ENCODE measurements at regions not wholly inside any gene's neighbourhood (a gene's known extent, or its start where the extent isn't known, plus 50 kb on each side); places are given as distances from the start of the nearest gene placed in this dataset.

DNA sequence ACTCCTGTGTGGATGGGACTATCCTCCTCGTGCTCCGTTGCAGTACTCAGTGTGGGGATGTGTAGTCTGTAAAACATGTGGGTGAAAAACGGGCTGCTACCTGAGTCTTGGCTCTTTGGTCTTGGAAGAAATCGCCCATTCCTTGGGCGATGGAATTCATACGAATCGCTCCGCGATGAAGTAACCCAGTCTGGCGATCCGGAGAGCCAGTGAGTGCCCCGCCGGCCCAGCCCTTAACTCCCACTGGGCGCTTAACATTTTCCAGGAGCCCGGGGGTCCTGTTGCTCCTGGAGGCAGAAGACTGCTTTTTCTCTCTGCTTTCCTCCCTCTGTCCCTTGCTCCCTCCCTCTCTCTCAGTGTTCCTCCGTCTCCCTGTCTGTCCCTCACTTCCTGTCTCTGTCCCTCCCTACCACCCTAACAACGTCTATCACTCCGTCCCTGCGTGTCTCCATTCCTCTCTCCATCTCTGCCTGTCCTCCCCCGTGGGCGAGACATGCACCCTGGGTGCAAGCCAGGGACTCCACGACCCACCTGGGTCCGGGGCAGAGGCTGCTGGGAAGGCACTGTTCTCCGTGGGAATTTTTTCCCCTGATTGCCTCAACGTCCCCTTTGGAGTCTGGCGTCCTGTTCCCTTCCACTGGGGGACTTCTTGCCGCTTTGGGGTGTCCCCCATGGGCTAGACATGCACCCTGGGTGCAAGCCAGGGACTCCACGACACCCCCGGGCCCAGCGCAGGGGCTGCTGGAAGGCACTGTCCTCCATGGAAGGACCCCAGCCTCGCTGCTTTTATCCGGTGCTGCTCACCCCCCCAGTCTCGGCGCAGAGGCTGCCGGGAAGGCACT is 188.6 kb downstream of the ALG10 start:
- no peak overlapping the region for H3K4me3 ChIP-seq (ENCODE audit: low read depth in 1 of 3, low read length in 3 of 3)
- FAIRE-seq (no peak), DNase-seq (no peak)
- peaks cover 0 to 84% of the 10 kb centered on the region in 2 donors for H3K9me3 ChIP-seq (ENCODE audit: control insufficient read depth in 2 of 2, insufficient read depth in 1 of 2, low read depth in 1 of 2, low read length in 1 of 2)
- H3K27me3 ChIP-seq (ENCODE audit: control insufficient read depth in 3 of 3, insufficient read depth in 3 of 3, low read length in 3 of 3), result no peaks in the 10 kb centered on the region
- H3K36me3 ChIP-seq (ENCODE audit: control insufficient read depth in 3 of 3, insufficient read depth in 2 of 3, low read depth in 1 of 3, low read length in 3 of 3), result no peaks in the 10 kb centered on the region
- H3K4me1 ChIP-seq (ENCODE audit: control insufficient read depth in 3 of 3, insufficient read depth in 2 of 3, low read depth in 1 of 3, low read length in 2 of 3), result no peaks in the 10 kb centered on the region
- 85 to 90% (median 86%) methylated on average over 35 of the region's 35 CpGs for WGBS, 3 donors
- no peak overlapping the region for H3K27ac ChIP-seq (ENCODE audit: low read depth in 1 of 3, low read length in 2 of 3)

DNA sequence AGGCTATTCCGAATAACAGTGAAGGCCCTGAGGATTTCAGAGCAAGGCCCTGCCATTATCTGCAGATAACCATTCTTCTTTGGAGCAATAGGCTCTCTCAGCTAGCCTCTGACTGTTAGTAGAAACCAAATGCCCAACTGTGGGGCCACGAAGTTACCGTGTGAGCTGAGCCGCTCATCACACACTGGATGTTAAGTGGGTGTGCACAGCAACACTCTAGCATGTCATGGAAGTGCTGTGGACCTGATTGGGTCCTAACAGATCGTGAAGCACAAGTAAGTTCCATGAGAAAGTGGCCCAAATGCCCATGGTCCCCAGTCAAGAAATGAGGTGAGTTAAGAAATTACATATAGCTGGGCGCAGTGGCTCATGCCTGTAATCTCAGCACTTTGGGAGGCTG is 190.4 kb downstream of the ALG10 start:
- H3K4me3 ChIP-seq (ENCODE audit: low read depth in 1 of 3, low read length in 3 of 3), result no peak overlapping the region
- H3K27ac ChIP-seq (ENCODE audit: low read depth in 1 of 3, low read length in 2 of 3), result no peak overlapping the region
- peaks cover 0 to 74% of the 10 kb centered on the region in 2 donors for H3K9me3 ChIP-seq (ENCODE audit: control insufficient read depth in 2 of 2, insufficient read depth in 1 of 2, low read depth in 1 of 2, low read length in 1 of 2)
- no peak for FAIRE-seq
- 80 to 83% (median 80%) methylated on average over 6 of the region's 6 CpGs for WGBS, 3 donors
- no peaks in the 10 kb centered on the region for H3K27me3 ChIP-seq (ENCODE audit: control insufficient read depth in 3 of 3, insufficient read depth in 3 of 3, low read length in 3 of 3)
- H3K36me3 ChIP-seq (ENCODE audit: control insufficient read depth in 3 of 3, insufficient read depth in 2 of 3, low read depth in 1 of 3, low read length in 3 of 3), result no peaks in the 10 kb centered on the region
- no peak for DNase-seq
- H3K4me1 ChIP-seq (ENCODE audit: control insufficient read depth in 3 of 3, insufficient read depth in 2 of 3, low read depth in 1 of 3, low read length in 2 of 3), result no peaks in the 10 kb centered on the region

DNA sequence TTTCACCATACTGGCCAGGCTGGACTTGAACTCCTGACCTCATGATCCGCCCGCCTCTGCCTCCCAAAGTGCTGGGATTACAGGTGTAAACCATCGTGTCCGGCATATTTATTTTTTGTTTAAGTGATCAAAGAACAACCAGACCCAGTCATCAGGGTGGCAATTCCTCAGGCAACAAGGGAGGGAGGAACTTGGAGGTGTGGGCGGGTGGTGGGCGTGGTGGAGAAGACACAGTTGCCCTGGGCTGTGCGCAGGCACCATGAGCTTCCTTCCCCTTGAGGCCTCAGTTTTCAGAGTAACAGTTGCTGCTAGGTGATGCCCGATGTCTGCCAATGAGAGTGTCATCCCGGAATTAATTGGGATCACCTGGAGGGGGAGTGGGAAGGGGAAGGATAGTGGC is 191.7 kb downstream of the ALG10 start:
- Histone ChIP-seq H3K36me3 (ENCODE audit: control insufficient read depth in 3 of 3, insufficient read depth in 2 of 3, low read depth in 1 of 3, low read length in 3 of 3) (no peaks in the 10 kb centered on the region), H3K4me1 (ENCODE audit: control insufficient read depth in 3 of 3, insufficient read depth in 2 of 3, low read depth in 1 of 3, low read length in 2 of 3) (no peaks in the 10 kb centered on the region), H3K4me3 (ENCODE audit: low read depth in 1 of 3, low read length in 3 of 3) (no peak overlapping the region), H3K27me3 (ENCODE audit: control insufficient read depth in 3 of 3, insufficient read depth in 3 of 3, low read length in 3 of 3) (no peaks in the 10 kb centered on the region), H3K9me3 (ENCODE audit: control insufficient read depth in 2 of 2, insufficient read depth in 1 of 2, low read depth in 1 of 2, low read length in 1 of 2) (peaks cover 0 to 68% of the 10 kb centered on the region in 2 donors), H3K27ac (ENCODE audit: low read depth in 1 of 3, low read length in 2 of 3) (no peak overlapping the region)
- DNase-seq (no peak), FAIRE-seq (no peak)
- WGBS, 3 donors, result 87 to 90% (median 89%) methylated on average over 9 of the region's 9 CpGs

DNA sequence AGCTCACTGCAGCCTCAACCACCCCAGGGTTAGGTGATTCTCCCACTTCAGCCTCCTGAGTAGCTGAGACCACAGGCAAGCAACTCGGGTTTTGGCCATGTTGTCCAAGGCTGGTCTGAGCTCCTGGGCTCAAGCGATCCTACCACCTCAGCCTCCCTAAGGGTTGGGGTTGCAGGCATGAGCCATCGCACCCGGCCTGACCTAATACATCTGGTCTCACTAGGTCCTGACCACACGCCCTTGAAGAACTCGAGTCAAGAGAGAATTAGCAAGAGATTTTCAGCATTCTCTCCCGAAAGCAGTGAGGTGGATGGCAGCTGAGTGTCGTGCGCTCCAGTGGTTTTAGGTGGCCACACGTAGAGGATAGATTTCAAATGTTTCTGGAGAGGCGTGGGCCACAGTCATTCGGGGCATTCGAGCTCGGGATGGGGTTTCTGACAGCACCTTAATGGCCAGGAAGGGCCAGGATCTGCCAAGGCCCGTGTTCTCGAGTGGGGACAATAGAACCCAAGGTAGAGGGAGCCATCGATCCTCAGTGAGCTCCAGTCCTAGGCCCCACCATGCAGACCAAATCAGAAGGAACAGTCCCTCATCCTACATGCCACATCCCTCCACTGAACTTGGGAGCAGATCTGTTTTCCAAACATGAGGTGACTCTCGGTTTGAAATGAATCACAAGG is 193.1 kb downstream of the ALG10 start:
- DNase-seq (no peak), FAIRE-seq (no peak)
- Histone ChIP-seq H3K4me1 (ENCODE audit: control insufficient read depth in 3 of 3, insufficient read depth in 2 of 3, low read depth in 1 of 3, low read length in 2 of 3) (no peaks in the 10 kb centered on the region), H3K36me3 (ENCODE audit: control insufficient read depth in 3 of 3, insufficient read depth in 2 of 3, low read depth in 1 of 3, low read length in 3 of 3) (no peaks in the 10 kb centered on the region), H3K9me3 (ENCODE audit: control insufficient read depth in 2 of 2, insufficient read depth in 1 of 2, low read depth in 1 of 2, low read length in 1 of 2) (peaks cover 0 to 65% of the 10 kb centered on the region in 2 donors), H3K27ac (ENCODE audit: low read depth in 1 of 3, low read length in 2 of 3) (no peak overlapping the region), H3K4me3 (ENCODE audit: low read depth in 1 of 3, low read length in 3 of 3) (no peak overlapping the region), H3K27me3 (ENCODE audit: control insufficient read depth in 3 of 3, insufficient read depth in 3 of 3, low read length in 3 of 3) (no peaks in the 10 kb centered on the region)
- 85 to 88% (median 88%) methylated on average over 18 of the region's 18 CpGs for whole genome bisulfite sequencing, 3 donors

DNA sequence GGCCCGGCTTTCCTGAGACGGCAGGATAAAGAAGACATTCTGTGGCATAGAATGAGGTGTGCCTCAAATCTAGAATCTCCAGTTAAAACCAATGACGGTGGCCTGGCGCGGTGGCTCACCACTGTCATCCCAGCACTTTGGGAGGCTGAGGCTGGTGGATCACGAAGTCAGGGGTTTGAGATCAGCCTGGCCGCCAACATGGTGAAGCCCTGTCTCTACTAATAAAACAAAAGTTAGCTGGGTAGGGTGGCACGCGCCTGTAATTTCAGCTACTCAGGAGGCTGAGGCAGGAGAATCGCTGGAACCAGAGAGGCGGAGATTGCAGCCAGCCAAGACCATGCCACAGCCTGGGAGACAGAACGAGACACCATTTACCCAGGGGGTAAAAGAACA is 193.6 kb downstream of the ALG10 start:
- H3K4me1 ChIP-seq (ENCODE audit: control insufficient read depth in 3 of 3, insufficient read depth in 2 of 3, low read depth in 1 of 3, low read length in 2 of 3), result no peaks in the 10 kb centered on the region
- H3K9me3 ChIP-seq (ENCODE audit: control insufficient read depth in 2 of 2, insufficient read depth in 1 of 2, low read depth in 1 of 2, low read length in 1 of 2), result peaks cover 0 to 60% of the 10 kb centered on the region in 2 donors
- DNase-seq, result no peak
- H3K36me3 ChIP-seq (ENCODE audit: control insufficient read depth in 3 of 3, insufficient read depth in 2 of 3, low read depth in 1 of 3, low read length in 3 of 3), result no peaks in the 10 kb centered on the region
- WGBS, 3 donors, result 91 to 98% (median 92%) methylated on average over 12 of the region's 12 CpGs
- no peak overlapping the region for H3K4me3 ChIP-seq (ENCODE audit: low read depth in 1 of 3, low read length in 3 of 3)
- no peak overlapping the region for H3K27ac ChIP-seq (ENCODE audit: low read depth in 1 of 3, low read length in 2 of 3)
- no peak for FAIRE-seq
- H3K27me3 ChIP-seq (ENCODE audit: control insufficient read depth in 3 of 3, insufficient read depth in 3 of 3, low read length in 3 of 3), result no peaks in the 10 kb centered on the region

DNA sequence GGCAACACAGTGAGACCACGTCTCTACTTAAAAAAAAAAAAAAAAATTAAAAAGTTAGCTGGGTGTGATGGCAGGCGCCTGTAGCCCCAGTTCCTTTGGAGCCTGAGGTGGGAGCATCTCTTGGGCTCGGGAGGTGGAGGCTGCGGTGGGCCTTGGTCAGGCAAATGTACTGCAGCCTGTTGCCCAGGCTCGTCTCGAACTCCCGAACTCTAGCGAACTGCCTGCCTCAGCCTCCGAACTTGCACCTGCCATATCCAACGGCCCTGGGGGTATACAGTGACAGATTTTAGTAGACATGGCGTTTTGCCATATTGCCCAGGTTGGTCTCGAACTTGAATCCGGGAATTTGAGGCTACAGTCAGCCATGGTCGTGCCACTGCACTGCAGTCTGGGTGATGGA is 195.4 kb downstream of the ALG10 start:
- no peak overlapping the region for H3K27ac ChIP-seq (ENCODE audit: low read depth in 1 of 3, low read length in 2 of 3)
- H3K9me3 ChIP-seq (ENCODE audit: control insufficient read depth in 2 of 2, insufficient read depth in 1 of 2, low read depth in 1 of 2, low read length in 1 of 2), result peaks cover 0 to 54% of the 10 kb centered on the region in 2 donors
- no peaks in the 10 kb centered on the region for H3K4me1 ChIP-seq (ENCODE audit: control insufficient read depth in 3 of 3, insufficient read depth in 2 of 3, low read depth in 1 of 3, low read length in 2 of 3)
- no peaks in the 10 kb centered on the region for H3K36me3 ChIP-seq (ENCODE audit: control insufficient read depth in 3 of 3, insufficient read depth in 2 of 3, low read depth in 1 of 3, low read length in 3 of 3)
- WGBS, 3 donors, result 81 to 84% (median 82%) methylated on average over 14 of the region's 14 CpGs
- DNase-seq (no peak), FAIRE-seq (no peak)
- no peaks in the 10 kb centered on the region for H3K27me3 ChIP-seq (ENCODE audit: control insufficient read depth in 3 of 3, insufficient read depth in 3 of 3, low read length in 3 of 3)
- H3K4me3 ChIP-seq (ENCODE audit: low read depth in 1 of 3, low read length in 3 of 3), result no peak overlapping the region

DNA sequence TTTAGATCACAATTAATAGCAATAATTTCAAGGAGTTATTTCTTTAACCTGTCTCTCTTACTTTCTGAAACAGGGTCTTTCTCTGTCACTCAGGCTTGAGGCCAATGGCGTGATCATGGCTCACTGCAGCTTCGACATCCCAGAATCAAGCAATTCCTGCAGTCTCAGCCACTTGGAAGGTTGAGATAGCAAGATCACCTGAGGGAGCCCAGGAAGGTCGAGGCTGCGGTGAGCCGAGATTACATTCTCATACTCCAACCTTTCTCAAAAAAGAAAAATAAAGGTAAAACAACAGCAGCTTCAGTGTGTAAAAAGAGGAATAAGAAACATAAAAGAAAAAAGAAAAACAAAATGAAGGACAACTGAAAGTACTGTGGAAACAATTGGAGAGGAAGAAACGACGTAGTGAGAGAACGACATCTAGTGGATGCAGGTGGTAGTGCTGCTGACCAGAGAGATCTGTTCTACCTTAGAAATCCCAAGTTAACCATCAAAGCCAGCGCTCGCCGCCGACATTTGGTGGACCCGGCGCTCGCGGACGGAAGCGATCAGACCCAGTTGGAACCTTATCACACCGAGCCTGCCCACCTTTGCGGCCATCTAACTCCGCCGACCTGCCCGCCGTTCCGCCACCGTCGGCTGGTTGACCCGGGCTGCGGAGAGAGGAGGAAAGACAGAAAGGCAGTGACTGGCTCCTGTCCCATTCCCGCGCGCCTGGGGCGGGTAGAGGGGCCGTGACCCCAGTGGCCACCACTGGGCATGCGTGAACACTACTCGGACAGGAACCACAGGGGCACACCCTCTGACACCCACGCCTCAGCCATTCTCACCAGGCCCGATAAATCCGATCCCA is 196.1 kb downstream of the ALG10 start:
- Histone ChIP-seq H3K4me1 (ENCODE audit: control insufficient read depth in 3 of 3, insufficient read depth in 2 of 3, low read depth in 1 of 3, low read length in 2 of 3) (no peaks in the 10 kb centered on the region), H3K9me3 (ENCODE audit: control insufficient read depth in 2 of 2, insufficient read depth in 1 of 2, low read depth in 1 of 2, low read length in 1 of 2) (peaks cover 0 to 54% of the 10 kb centered on the region in 2 donors), H3K36me3 (ENCODE audit: control insufficient read depth in 3 of 3, insufficient read depth in 2 of 3, low read depth in 1 of 3, low read length in 3 of 3) (no peaks in the 10 kb centered on the region), H3K27ac (ENCODE audit: low read depth in 1 of 3, low read length in 2 of 3) (no peak overlapping the region), H3K27me3 (ENCODE audit: control insufficient read depth in 3 of 3, insufficient read depth in 3 of 3, low read length in 3 of 3) (no peaks in the 10 kb centered on the region), H3K4me3 (ENCODE audit: low read depth in 1 of 3, low read length in 3 of 3) (peak overlapping the region in 2 of 3 donors; percentile 13 to 33)
- FAIRE-seq, result no peak
- DNase-seq, result peak; percentile 19 to 61
- WGBS, 3 donors, result 13 to 30% (median 20%) methylated on average over 37 to 39 of the region's 39 CpGs

DNA sequence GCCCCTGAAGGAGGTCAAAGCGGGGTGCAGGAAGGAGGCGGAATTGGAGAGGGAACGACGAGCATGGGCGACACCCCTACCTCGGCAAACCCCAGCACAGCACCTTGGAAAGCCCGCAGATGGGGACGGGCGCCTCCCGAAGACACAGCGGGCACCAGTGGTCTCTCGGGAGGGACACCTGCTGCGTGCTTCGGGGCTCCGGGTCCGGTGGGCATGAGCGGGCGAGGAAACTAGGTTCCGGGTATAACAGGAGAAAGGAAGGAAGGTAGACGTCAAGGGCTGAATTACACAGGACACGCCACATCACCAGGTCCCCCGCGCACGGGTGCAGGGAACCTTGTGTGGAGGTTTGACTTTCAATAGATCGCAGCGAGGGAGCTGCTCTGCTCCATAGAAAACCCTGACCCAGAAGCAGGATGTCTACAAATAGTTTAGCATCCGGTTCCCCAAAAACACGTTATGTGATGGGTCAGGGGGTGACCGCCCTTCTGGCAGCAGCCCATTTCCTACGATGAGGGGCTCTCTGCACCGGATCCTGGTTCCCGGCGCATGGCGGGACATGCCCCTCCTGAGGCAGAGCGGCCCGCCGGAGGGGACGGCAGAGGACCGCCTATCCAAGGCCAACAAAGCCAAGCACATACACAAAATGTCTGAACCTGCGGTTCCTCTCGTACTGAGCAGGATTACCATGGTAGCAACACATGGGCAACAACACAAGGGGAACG is 196.9 kb downstream of the ALG10 start:
- Histone ChIP-seq H3K4me1 (ENCODE audit: control insufficient read depth in 3 of 3, insufficient read depth in 2 of 3, low read depth in 1 of 3, low read length in 2 of 3) (no peaks in the 10 kb centered on the region), H3K36me3 (ENCODE audit: control insufficient read depth in 3 of 3, insufficient read depth in 2 of 3, low read depth in 1 of 3, low read length in 3 of 3) (no peaks in the 10 kb centered on the region), H3K27me3 (ENCODE audit: control insufficient read depth in 3 of 3, insufficient read depth in 3 of 3, low read length in 3 of 3) (no peaks in the 10 kb centered on the region), H3K4me3 (ENCODE audit: low read depth in 1 of 3, low read length in 3 of 3) (peak overlapping the region in 2 of 3 donors; percentile 13 to 33), H3K9me3 (ENCODE audit: control insufficient read depth in 2 of 2, insufficient read depth in 1 of 2, low read depth in 1 of 2, low read length in 1 of 2) (peaks cover 0 to 48% of the 10 kb centered on the region in 2 donors), H3K27ac (ENCODE audit: low read depth in 1 of 3, low read length in 2 of 3) (no peak overlapping the region)
- DNase-seq (no peak), FAIRE-seq (no peak)
- 44 to 59% (median 47%) methylated on average over 42 of the region's 42 CpGs for WGBS, 3 donors
